HG03108 (cell line): ENCODE measurements at regions not wholly inside any gene's neighbourhood (a gene's known extent, or its start where the extent isn't known, plus 50 kb on each side); places are given as distances from the start of the nearest gene placed in this dataset.

Experiments used
- ATAC-seq: cut with Tn5 transposase; IDR thresholded peaks from one replicate; pipeline ENCODE4 v1.9.1; 2021; ENCODE audit warnings: moderate library complexity; ENCODE audit not compliant: unreplicated experiment

GRCh38 chr7:106485919-106486318 lies 175.0 kb downstream of the CCDC71L start:
- no peak for ATAC-seq

GRCh38 chr7:106485031-106485551 lies 175.9 kb downstream of the CCDC71L start:
- ATAC-seq: peak; percentile 43

GRCh38 chr7:106484562-106484961 lies 176.4 kb downstream of the CCDC71L start:
- peak; percentile 11 for ATAC-seq

GRCh38 chr7:106482091-106482490 lies 178.9 kb downstream of the CCDC71L start:
- ATAC-seq: no peak

- ATAC-seq: no peak
These were observed 180.3 kb downstream of the CCDC71L start for GRCh38 chr7:106480616-106481031.

- ATAC-seq: peak; percentile 47
These were observed 180.8 kb downstream of the CCDC71L start for GRCh38 chr7:106480161-106480579.

- ATAC-seq: no peak
These were observed 184.2 kb downstream of the CCDC71L start for GRCh38 chr7:106476751-106477150.

- no peak for ATAC-seq
These were observed 188.0 kb upstream of the NAMPT start for GRCh38 chr7:106472741-106473140.

- no peak for ATAC-seq
These were observed 187.1 kb upstream of the NAMPT start for GRCh38 chr7:106471686-106472440.

- no peak for ATAC-seq
These were observed 186.2 kb upstream of the NAMPT start for GRCh38 chr7:106471021-106471420.

- ATAC-seq: no peak
These were observed 182.1 kb upstream of the NAMPT start for GRCh38 chr7:106466867-106467266.

GRCh38 chr7:106465704-106466468 lies 181.1 kb upstream of the NAMPT start:
- ATAC-seq: no peak

- no peak for ATAC-seq
These were observed 179.9 kb upstream of the NAMPT start for GRCh38 chr7:106464651-106465050.

GRCh38 chr7:106463851-106464611 lies 179.2 kb upstream of the NAMPT start:
- ATAC-seq: no peak

GRCh38 chr7:106462914-106463482 lies 178.2 kb upstream of the NAMPT start:
- ATAC-seq: no peak

- no peak for ATAC-seq
These were observed 177.6 kb upstream of the NAMPT start for GRCh38 chr7:106462365-106462859.

GRCh38 chr7:106460792-106461254 lies 176.0 kb upstream of the NAMPT start:
- ATAC-seq: no peak

GRCh38 chr7:106459397-106460072 lies 174.8 kb upstream of the NAMPT start:
- no peak for ATAC-seq

- ATAC-seq: no peak
These were observed 172.9 kb upstream of the NAMPT start for GRCh38 chr7:106457678-106458077.

- ATAC-seq: no peak
These were observed 171.5 kb upstream of the NAMPT start for GRCh38 chr7:106456329-106456728.
